Trophoblast cell (in vitro differentiated cells and primary cell): ENCODE measurements at regions not wholly inside any gene's neighbourhood (a gene's known extent, or its start where the extent isn't known, plus 50 kb on each side); places are given as distances from the start of the nearest gene placed in this dataset.

Experiments used
- DNase-seq, 2 donors: peaks; one replicate each; pipeline ENCODE4 v3.0.0-alpha.2; 2016
- H2AFZ ChIP-seq: 2 replicates; pipeline ENCODE4 v1.6.1; 2013; ENCODE audit warnings: low read length, moderate library complexity, mild to moderate bottlenecking; ENCODE audit not compliant: insufficient read depth, poor library complexity
- H2AK5ac ChIP-seq: 2 replicates; pipeline ENCODE4 v1.6.1; 2013; ENCODE audit warnings: mild to moderate bottlenecking, low read length
- H2BK120ac ChIP-seq: 2 replicates; pipeline ENCODE4 v1.6.1; 2013; ENCODE audit warnings: low read length, mild to moderate bottlenecking, moderate library complexity; ENCODE audit not compliant: insufficient read depth, poor library complexity
- H2BK12ac ChIP-seq: 2 replicates; pipeline ENCODE4 v1.6.1; 2013; ENCODE audit warnings: mild to moderate bottlenecking, low read length, moderate library complexity
- H2BK5ac ChIP-seq: 2 replicates; pipeline ENCODE4 v1.6.1; 2013; ENCODE audit warnings: low read length, low read depth, moderate library complexity, mild to moderate bottlenecking; ENCODE audit not compliant: poor library complexity
- H3K14ac ChIP-seq: 2 replicates; pipeline ENCODE4 v1.6.1; 2013; ENCODE audit warnings: mild to moderate bottlenecking, low read length
- H3K18ac ChIP-seq: 2 replicates; pipeline ENCODE4 v1.6.1; 2013; ENCODE audit warnings: mild to moderate bottlenecking, low read length
- H3K23ac ChIP-seq: 2 replicates; pipeline ENCODE4 v1.6.1; 2013; ENCODE audit warnings: low read length
- H3K27ac ChIP-seq: 2 replicates; pipeline ENCODE4 v1.5.1; 2013; ENCODE audit warnings: low read depth, mild to moderate bottlenecking, inconsistent platforms, low read length, moderate library complexity
- H3K27me3 ChIP-seq: 2 replicates; pipeline ENCODE4 v1.6.1; 2013; ENCODE audit warnings: inconsistent platforms, mild to moderate bottlenecking, low read length, moderate library complexity; ENCODE audit not compliant: insufficient read depth
- H3K36me3 ChIP-seq, 2 experiments: 1 replicate in 1 of 2; 2 replicates in 1 of 2; pipeline ENCODE4 v1.6.1; 2013; ENCODE audit warnings: low read length in 2 of 2, mild to moderate bottlenecking in 2 of 2, moderate library complexity in 1 of 2; ENCODE audit not compliant: insufficient read depth in 2 of 2, control insufficient read depth in 1 of 2
- H3K4ac ChIP-seq: 2 replicates; pipeline ENCODE4 v1.6.1; 2013; ENCODE audit warnings: low read depth, mild to moderate bottlenecking, low read length, moderate library complexity
- H3K4me1 ChIP-seq, 2 experiments: 1 replicate in 1 of 2; 2 replicates in 1 of 2; pipeline ENCODE4 v1.6.1; 2013; ENCODE audit warnings: low read length in 2 of 2, mild to moderate bottlenecking in 2 of 2, moderate library complexity in 1 of 2; ENCODE audit not compliant: insufficient read depth in 2 of 2, control insufficient read depth in 1 of 2
- H3K4me2 ChIP-seq: 2 replicates; pipeline ENCODE4 v1.6.1; 2013; ENCODE audit warnings: inconsistent platforms, mild to moderate bottlenecking, low read length, moderate library complexity
- H3K4me3 ChIP-seq: 2 replicates; pipeline ENCODE4 v1.5.1; 2013; ENCODE audit warnings: mild to moderate bottlenecking, low read depth, low read length, inconsistent platforms
- H3K79me1 ChIP-seq: one replicate; pipeline ENCODE4 v1.6.1; 2013; ENCODE audit warnings: low read length
- H3K79me2 ChIP-seq: 2 replicates; pipeline ENCODE4 v1.6.1; 2013; ENCODE audit warnings: low read length, mild to moderate bottlenecking; ENCODE audit not compliant: control insufficient read depth, insufficient read depth, poor library complexity
- H3K9ac ChIP-seq: 2 replicates; pipeline ENCODE4 v1.6.1; 2013; ENCODE audit warnings: mild to moderate bottlenecking, low read length
- H3K9me3 ChIP-seq: 2 replicates; pipeline ENCODE4 v1.6.1; 2013; ENCODE audit warnings: low read depth, mild to moderate bottlenecking, control low read depth, inconsistent platforms, low read length; ENCODE audit not compliant: insufficient read depth
- H4K12ac ChIP-seq: 2 replicates; pipeline ENCODE4 v1.6.1; 2013; ENCODE audit warnings: low read depth, mild to moderate bottlenecking, low read length, moderate library complexity
- H4K8ac ChIP-seq: 2 replicates; pipeline ENCODE4 v1.6.1; 2013; ENCODE audit warnings: low read depth, mild to moderate bottlenecking, low read length, moderate library complexity
- H4K91ac ChIP-seq: one replicate; pipeline ENCODE4 v1.6.1; 2013; ENCODE audit warnings: low read depth, mild to moderate bottlenecking, low read length, moderate library complexity
- WGBS: extraction: QIAGEN DNeasy Blood & Tissue Kit; methylation state at CpG from one replicate; pipeline ENCODE4 v1.1.7; 2013; ENCODE audit warnings: missing lambda C conversion rate; ENCODE audit not compliant: insufficient read length, insufficient coverage; ENCODE audit errors: extremely low coverage; 5-methylcytosine and 5-hydroxymethylcytosine counted together

DNA sequence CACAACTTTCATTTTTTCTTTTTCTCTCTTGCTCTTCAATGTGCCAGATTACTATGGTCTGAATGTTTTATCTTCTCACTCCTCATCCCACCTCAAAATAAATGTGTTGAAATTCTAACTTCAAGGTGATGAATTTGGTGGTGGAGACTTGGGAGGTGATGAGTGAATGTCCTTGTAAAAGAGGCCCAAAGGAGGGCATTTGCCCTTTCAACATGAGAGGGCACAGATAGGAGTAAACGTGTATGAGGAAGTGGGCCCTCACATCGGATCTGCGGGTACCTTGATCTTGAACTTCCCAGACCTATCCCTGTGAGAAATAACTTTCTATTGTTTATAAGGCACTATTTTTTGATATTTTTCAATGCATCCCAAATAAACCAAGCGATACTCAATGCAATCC is 412.3 kb upstream of the ADGRL2 start:
- Histone ChIP-seq H2BK120ac (no peak overlapping the region), H4K8ac (no peak overlapping the region), H3K4me1 (no peaks in the 10 kb centered on the region), H3K4me3 (no peak overlapping the region), H2BK12ac (no peak overlapping the region), H3K4ac (no peak overlapping the region), H2BK5ac (no peak overlapping the region), H3K9me3 (no peaks in the 10 kb centered on the region), H4K91ac (no peak overlapping the region), H3K14ac (no peak overlapping the region), H3K23ac (no peak overlapping the region), H3K27me3 (no peaks in the 10 kb centered on the region), H3K4me2 (no peak overlapping the region), H3K27ac (no peak overlapping the region), H3K18ac (no peak overlapping the region), H3K79me1 (no peaks in the 10 kb centered on the region), H2AK5ac (no peak overlapping the region), H4K12ac (no peak overlapping the region), H2AFZ (no peak overlapping the region), H3K36me3 (no peaks in the 10 kb centered on the region), H3K79me2 (no peaks in the 10 kb centered on the region), H3K9ac (no peak overlapping the region)
- WGBS = no CpG with 5 or more reads among the region's 4 CpGs
- no peak for DNase-seq

DNA sequence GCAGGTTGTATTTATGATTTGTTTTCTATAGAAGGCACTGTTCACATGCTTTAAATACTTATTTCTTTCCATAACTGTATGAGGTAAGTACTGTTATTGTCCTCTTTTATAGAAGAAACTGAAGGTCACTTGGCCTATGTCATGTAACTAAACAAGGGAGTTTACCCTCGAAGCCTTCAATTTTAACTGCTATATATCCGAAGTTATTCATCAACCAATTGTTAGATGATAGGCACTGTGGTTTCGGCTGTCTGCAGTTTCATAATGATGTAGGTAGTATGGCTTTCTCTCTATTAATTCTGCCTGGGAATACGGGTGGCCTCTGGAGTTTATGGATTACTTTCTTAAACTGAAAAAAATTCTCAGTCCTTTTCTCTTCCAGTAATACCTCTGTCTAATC is 413.3 kb upstream of the ADGRL2 start:
- H3K4me3 ChIP-seq = no peak overlapping the region
- H4K8ac ChIP-seq = no peak overlapping the region
- H3K27me3 ChIP-seq = no peaks in the 10 kb centered on the region
- no peak overlapping the region for H2AK5ac ChIP-seq
- no peak overlapping the region for H3K14ac ChIP-seq
- no peak overlapping the region for H3K9ac ChIP-seq
- H2BK120ac ChIP-seq = no peak overlapping the region
- H3K4ac ChIP-seq = no peak overlapping the region
- no peaks in the 10 kb centered on the region for H3K36me3 ChIP-seq
- H2AFZ ChIP-seq = no peak overlapping the region
- no peak overlapping the region for H3K4me2 ChIP-seq
- no peak overlapping the region for H3K18ac ChIP-seq
- no peak for DNase-seq
- H2BK12ac ChIP-seq = no peak overlapping the region
- H3K79me1 ChIP-seq = no peaks in the 10 kb centered on the region
- no peaks in the 10 kb centered on the region for H3K4me1 ChIP-seq
- H3K23ac ChIP-seq = no peak overlapping the region
- no peak overlapping the region for H4K12ac ChIP-seq
- H3K27ac ChIP-seq = no peak overlapping the region
- no peak overlapping the region for H2BK5ac ChIP-seq
- H4K91ac ChIP-seq = no peak overlapping the region
- H3K79me2 ChIP-seq = no peaks in the 10 kb centered on the region
- H3K9me3 ChIP-seq = no peaks in the 10 kb centered on the region
- no CpG with 5 or more reads among the region's 4 CpGs for WGBS

- no peak overlapping the region for H3K9ac ChIP-seq
- no peak overlapping the region for H4K91ac ChIP-seq
- no peaks in the 10 kb centered on the region for H3K79me1 ChIP-seq
- no peaks in the 10 kb centered on the region for H3K4me1 ChIP-seq
- no peak overlapping the region for H2AFZ ChIP-seq
- H3K23ac ChIP-seq = no peak overlapping the region
- no peak overlapping the region for H3K4me3 ChIP-seq
- DNase-seq = no peak
- H2BK12ac ChIP-seq = no peak overlapping the region
- H3K4ac ChIP-seq = no peak overlapping the region
- H3K27me3 ChIP-seq = no peaks in the 10 kb centered on the region
- H2BK5ac ChIP-seq = no peak overlapping the region
- no peak overlapping the region for H2AK5ac ChIP-seq
- H3K14ac ChIP-seq = no peak overlapping the region
- H4K8ac ChIP-seq = no peak overlapping the region
- no peak overlapping the region for H3K27ac ChIP-seq
- no peak overlapping the region for H3K18ac ChIP-seq
- H4K12ac ChIP-seq = no peak overlapping the region
- no peaks in the 10 kb centered on the region for H3K36me3 ChIP-seq
- WGBS = no CpG with 5 or more reads among the region's 3 CpGs
- H3K9me3 ChIP-seq = no peaks in the 10 kb centered on the region
- no peak overlapping the region for H3K4me2 ChIP-seq
- H2BK120ac ChIP-seq = no peak overlapping the region
- no peaks in the 10 kb centered on the region for H3K79me2 ChIP-seq
Measured at GRCh38 chr1:81382561-81382960, 418.2 kb upstream of the ADGRL2 start.

GRCh38 chr1:81381881-81382280 is 418.9 kb upstream of the ADGRL2 start:
- Histone ChIP-seq H3K23ac (no peak overlapping the region), H3K4me2 (no peak overlapping the region), H2AFZ (no peak overlapping the region), H2BK120ac (no peak overlapping the region), H3K27me3 (no peaks in the 10 kb centered on the region), H4K91ac (no peak overlapping the region), H4K12ac (no peak overlapping the region), H3K4me1 (no peaks in the 10 kb centered on the region), H3K36me3 (no peaks in the 10 kb centered on the region), H3K79me2 (no peaks in the 10 kb centered on the region), H3K4ac (no peak overlapping the region), H2BK12ac (no peak overlapping the region), H3K9me3 (no peaks in the 10 kb centered on the region), H3K79me1 (no peaks in the 10 kb centered on the region), H2AK5ac (no peak overlapping the region), H3K9ac (no peak overlapping the region), H3K18ac (no peak overlapping the region), H4K8ac (no peak overlapping the region), H2BK5ac (no peak overlapping the region), H3K4me3 (no peak overlapping the region), H3K27ac (no peak overlapping the region), H3K14ac (no peak overlapping the region)
- WGBS = no CpG with 5 or more reads among the region's 5 CpGs
- DNase-seq = no peak
